Loucy (cell line): ENCODE measurements at regions not wholly inside any gene's neighbourhood (a gene's known extent, or its start where the extent isn't known, plus 50 kb on each side); places are given as distances from the start of the nearest gene placed in this dataset.

Source experiments
- H2AFZ ChIP-seq: fragments of 200-600 bp; sonication (generic); 2 replicates; pipeline ENCODE4 v1.6.0; 2016; ENCODE audit warnings: antibody characterized with exemption, mild to moderate bottlenecking, low read length, moderate library complexity
- H3F3A ChIP-seq: fragments of 200-600 bp; 2 replicates; pipeline ENCODE4 v1.6.0; 2016; ENCODE audit warnings: antibody characterized with exemption, low read depth, mild to moderate bottlenecking
- H3K27me3 ChIP-seq: fragments of 200-600 bp; sonication (generic); 2 replicates; pipeline ENCODE4 v1.6.1; 2014; ENCODE audit warnings: low read length, mild to moderate bottlenecking; ENCODE audit not compliant: insufficient read depth, poor library complexity, severe bottlenecking
- H3K36me3 ChIP-seq: fragments of 200-600 bp; sonication (generic); 2 replicates; pipeline ENCODE4 v1.6.1; 2016; ENCODE audit warnings: low read length; ENCODE audit not compliant: insufficient read depth
- H3K4me1 ChIP-seq: fragments of 200-600 bp; sonication (generic); 2 replicates; pipeline ENCODE4 v1.5.1; 2014; ENCODE audit warnings: low read length, mild to moderate bottlenecking; ENCODE audit not compliant: insufficient read depth, poor library complexity, severe bottlenecking
- H3K4me2 ChIP-seq: fragments of 200-600 bp; sonication (generic); 2 replicates; pipeline ENCODE4 v1.6.0; 2014; ENCODE audit warnings: antibody characterized with exemption, low read length, low read depth, mild to moderate bottlenecking; ENCODE audit not compliant: poor library complexity, severe bottlenecking
- H3K4me3 ChIP-seq: fragments of 200-600 bp; sonication (generic); 2 replicates; pipeline ENCODE4 v1.5.1; 2014; ENCODE audit warnings: low read length, mild to moderate bottlenecking, mixed read lengths; ENCODE audit not compliant: poor library complexity, severe bottlenecking
- H3K79me2 ChIP-seq: fragments of 200-600 bp; sonication (generic); 2 replicates; pipeline ENCODE4 v1.6.1; 2014; ENCODE audit warnings: low read length; ENCODE audit not compliant: insufficient read depth
- H3K9ac ChIP-seq: fragments of 200-600 bp; sonication (generic); 2 replicates; pipeline ENCODE4 v1.6.0; 2014; ENCODE audit warnings: mild to moderate bottlenecking, low read depth, low read length, moderate library complexity; ENCODE audit not compliant: poor library complexity, severe bottlenecking
- H3K9me2 ChIP-seq: fragments of 200-600 bp; sonication (generic); replicated peaks from 2 replicates; pipeline ENCODE4 v1.6.1; 2016; ENCODE audit warnings: low read depth, low read length, mixed read lengths
- H3K9me3 ChIP-seq: fragments of 200-600 bp; sonication (generic); 2 replicates; pipeline ENCODE4 v1.6.1; 2014; ENCODE audit warnings: mild to moderate bottlenecking, antibody characterized with exemption, low read length, low read depth; ENCODE audit not compliant: insufficient read depth
- H4K20me1 ChIP-seq: fragments of 200-600 bp; sonication (generic); 2 replicates; pipeline ENCODE4 v1.6.0; 2014; ENCODE audit warnings: antibody characterized with exemption, low read length, mild to moderate bottlenecking; ENCODE audit not compliant: insufficient read depth, poor library complexity, severe bottlenecking
- CTCF ChIP-seq: fragments of 200-600 bp; sonication (generic); conservative IDR thresholded peaks from 2 replicates; pipeline ENCODE4 v1.5.1; 2014; ENCODE audit warnings: mild to moderate bottlenecking, antibody characterized with exemption, low read length
- EZH2phosphoT487 ChIP-seq: fragments of 200-600 bp; IDR thresholded peaks from 2 replicates; pipeline ENCODE4 v1.6.1; 2018; ENCODE audit warnings: antibody characterized with exemption, mild to moderate bottlenecking, moderate library complexity, borderline replicate concordance

GRCh38 chr9:12891588-12891987, 116.8 kb downstream of the LURAP1L start:
- no peak overlapping the region for H3K4me3 ChIP-seq
- H3K79me2 ChIP-seq, result no peaks in the 10 kb centered on the region
- H3K9me3 ChIP-seq, result no peaks in the 10 kb centered on the region; the same call in 1 of the 2 replicates
- H3K9me2 ChIP-seq, result no peaks in the 10 kb centered on the region
- no peak overlapping the region for H3K4me2 ChIP-seq
- no peak overlapping the region for H2AFZ ChIP-seq
- H4K20me1 ChIP-seq, result no peaks in the 10 kb centered on the region
- no peaks in the 10 kb centered on the region for H3K27me3 ChIP-seq
- no peaks in the 10 kb centered on the region for H3K4me1 ChIP-seq
- no peaks in the 10 kb centered on the region for H3F3A ChIP-seq
- TF ChIP-seq EZH2phosphoT487 (no peak), CTCF (no peak)
- H3K9ac ChIP-seq, result no peak overlapping the region
- no peaks in the 10 kb centered on the region for H3K36me3 ChIP-seq

GRCh38 chr9:12903316-12903715, 128.5 kb downstream of the LURAP1L start:
- no peak for TF ChIP-seq CTCF
- no peak for TF ChIP-seq EZH2phosphoT487
- Histone ChIP-seq H3K9me3 (no peaks in the 10 kb centered on the region), H2AFZ (no peak overlapping the region)

GRCh38 chr9:12904261-12905000, 129.6 kb downstream of the LURAP1L start:
- Histone ChIP-seq H3K4me1 (no peaks in the 10 kb centered on the region), H3K9ac (no peak overlapping the region), H3K27me3 (no peaks in the 10 kb centered on the region), H3K9me3 (no peaks in the 10 kb centered on the region), H3K79me2 (no peaks in the 10 kb centered on the region), H3K9me2 (no peaks in the 10 kb centered on the region), H3K4me2 (no peak overlapping the region), H4K20me1 (no peaks in the 10 kb centered on the region), H3K36me3 (no peaks in the 10 kb centered on the region), H3K4me3 (no peak overlapping the region), H3F3A (no peaks in the 10 kb centered on the region), H2AFZ (no peak overlapping the region)
- TF ChIP-seq EZH2phosphoT487 (no peak), CTCF (no peak)

More at GRCh38 chr9:12903316-12903715, 128.5 kb downstream of the LURAP1L start:
- H3K27me3 ChIP-seq, result no peaks in the 10 kb centered on the region
- no peaks in the 10 kb centered on the region for H3F3A ChIP-seq
- H3K4me3 ChIP-seq, result no peak overlapping the region
- no peaks in the 10 kb centered on the region for H4K20me1 ChIP-seq
- H3K79me2 ChIP-seq, result no peaks in the 10 kb centered on the region
- no peak overlapping the region for H3K4me2 ChIP-seq
- H3K36me3 ChIP-seq, result no peaks in the 10 kb centered on the region
- no peaks in the 10 kb centered on the region for H3K4me1 ChIP-seq
- no peaks in the 10 kb centered on the region for H3K9me2 ChIP-seq
- no peak overlapping the region for H3K9ac ChIP-seq
